H1 (cell line): ENCODE measurements at regions not wholly inside any gene's neighbourhood (a gene's known extent, or its start where the extent isn't known, plus 50 kb on each side); places are given as distances from the start of the nearest gene placed in this dataset.

Source experiments
- CTCF ChIA-PET: fragments of 300-600 bp; sonication (Branson Sonifier 250); formaldehyde crosslinking; loops from one replicate; lab custom pipeline; 2021; ENCODE audit not compliant: partially characterized antibody; lab: Charles Lee
- POLR2A ChIA-PET: fragments of 300-600 bp; sonication (Branson Sonifier 250); formaldehyde crosslinking; loops from one replicate; lab custom pipeline; 2021; ENCODE audit warnings: inconsistent platforms; ENCODE audit not compliant: partially characterized antibody; lab: Charles Lee
- DNase-seq, 2 experiments: peaks; one replicate each; pipeline versions ENCODE4 v3.0.0 to v3.0.0-alpha.2; 2010 to 2022; ENCODE audit warnings: low spot score in 2 of 2, low read depth in 1 of 2, mixed read lengths in 1 of 2
- FAIRE-seq: peaks from 2 replicates; lab custom pipeline; 2011; peaks lifted over from hg19 to GRCh38; lab: Jason Lieb, UNC
- H2AFZ ChIP-seq: 2 replicates; pipeline ENCODE4 v1.8.1; 2012; ENCODE audit warnings: low read length, inconsistent platforms
- H2AK5ac ChIP-seq: 2 replicates; pipeline ENCODE4 v1.6.1; 2013; ENCODE audit warnings: low read depth, low read length
- H2BK120ac ChIP-seq: replicated peaks from 2 replicates; pipeline ENCODE3; 2013; ENCODE audit warnings: low read depth, low read length, inconsistent platforms
- H2BK12ac ChIP-seq: 2 replicates; pipeline ENCODE4 v1.6.1; 2013; ENCODE audit warnings: low read depth, low read length
- H2BK15ac ChIP-seq: 2 replicates; pipeline ENCODE4 v1.6.1; 2013; ENCODE audit warnings: low read length
- H2BK20ac ChIP-seq: 2 replicates; pipeline ENCODE4 v1.6.1; 2013; ENCODE audit warnings: low read length
- H2BK5ac ChIP-seq: 2 replicates; pipeline ENCODE4 v1.6.1; 2013; ENCODE audit warnings: low read depth, low read length
- H3K14ac ChIP-seq: 2 replicates; pipeline ENCODE4 v1.6.1; 2013; ENCODE audit warnings: inconsistent platforms; ENCODE audit not compliant: insufficient read length
- H3K18ac ChIP-seq: 2 replicates; pipeline ENCODE4 v1.6.1; 2013; ENCODE audit warnings: low read length; ENCODE audit errors: extremely low read depth
- H3K23ac ChIP-seq: 2 replicates; pipeline ENCODE4 v1.6.1; 2013; ENCODE audit warnings: inconsistent platforms; ENCODE audit not compliant: insufficient read length
- H3K23me2 ChIP-seq: 2 replicates; pipeline ENCODE4 v1.6.1; 2013; ENCODE audit warnings: low read depth, low read length
- H3K27ac ChIP-seq: 2 replicates; pipeline ENCODE4 v1.6.1; 2011; ENCODE audit warnings: low read depth, low read length, inconsistent platforms
- H3K27me3 ChIP-seq, 4 experiments: replicated peaks in 1 of 4; 1 replicate in 1 of 4; 2 replicates in 3 of 4; pipeline versions ENCODE4 v1.6.1 to v1.8.1; 2011 to 2013; ENCODE audit warnings: low read length in 3 of 4, mild to moderate bottlenecking in 3 of 4, inconsistent platforms in 2 of 4, mixed read lengths in 2 of 4, moderate library complexity in 1 of 4; ENCODE audit not compliant: control insufficient read depth in 3 of 4, insufficient read depth in 3 of 4; ENCODE audit errors: extremely low read depth in 1 of 4
- H3K36me3 ChIP-seq, 4 experiments: 2 replicates each; pipeline versions ENCODE4 v1.6.1 to v1.8.1; 2011 to 2013; ENCODE audit warnings: mild to moderate bottlenecking in 4 of 4, low read length in 3 of 4, moderate library complexity in 2 of 4, control low read depth in 1 of 4, inconsistent platforms in 1 of 4; ENCODE audit not compliant: insufficient read depth in 4 of 4, control insufficient read depth in 2 of 4
- H3K4ac ChIP-seq: replicated peaks from 2 replicates; pipeline ENCODE3; 2013; ENCODE audit warnings: low read length, low read depth, mixed read lengths, inconsistent platforms; ENCODE audit not compliant: insufficient read length
- H3K4me1 ChIP-seq, 4 experiments: replicated peaks in 1 of 4; 1 replicate in 1 of 4; 2 replicates in 3 of 4; pipeline versions ENCODE4 v1.6.1 to v1.8.1; 2011 to 2013; ENCODE audit warnings: low read length in 3 of 4, inconsistent platforms in 2 of 4, mixed read lengths in 1 of 4; ENCODE audit not compliant: insufficient read depth in 4 of 4, control insufficient read depth in 3 of 4
- H3K4me2 ChIP-seq, 2 experiments: 2 replicates each; pipeline versions ENCODE4 v1.6.1 to v1.8.1; 2011 to 2013; ENCODE audit warnings: low read depth in 2 of 2, low read length in 2 of 2, control low read depth in 1 of 2, inconsistent platforms in 1 of 2, mild to moderate bottlenecking in 1 of 2; ENCODE audit not compliant: insufficient read depth in 1 of 2
- H3K4me3 ChIP-seq, 4 experiments: fragments of 200-600, 300-600 bp in 1 of 4; sonication (generic), shearing (Covaris generic), sonication (Bioruptor Twin) in 1 of 4; 2 replicates each; pipeline versions ENCODE4 v1.5.1 to v1.8.1; 2011 to 2016; ENCODE audit warnings: low read length in 4 of 4, low read depth in 3 of 4, control low read depth in 2 of 4, inconsistent platforms in 2 of 4, mild to moderate bottlenecking in 2 of 4, mixed read lengths in 1 of 4, moderate library complexity in 1 of 4; ENCODE audit not compliant: insufficient read depth in 2 of 4; ENCODE audit errors: extremely low read depth in 1 of 4
- H3K56ac ChIP-seq: replicated peaks from 2 replicates; pipeline ENCODE3; 2013; ENCODE audit warnings: low read depth, mild to moderate bottlenecking, mixed read lengths, low read length, inconsistent platforms; ENCODE audit not compliant: insufficient read length
- H3K79me1 ChIP-seq: 2 replicates; pipeline ENCODE4 v1.6.1; 2013; ENCODE audit warnings: low read depth, low read length, control low read depth
- H3K79me2 ChIP-seq, 2 experiments: 2 replicates each; pipeline versions ENCODE4 v1.6.1 to v1.8.1; 2012 to 2013; ENCODE audit warnings: low read length in 2 of 2, mild to moderate bottlenecking in 2 of 2, inconsistent platforms in 1 of 2; ENCODE audit not compliant: insufficient read depth in 2 of 2, control insufficient read depth in 1 of 2
- H3K9ac ChIP-seq, 4 experiments: replicated peaks in 1 of 4; 1 replicate in 1 of 4; 2 replicates in 3 of 4; pipeline versions ENCODE4 v1.6.1 to v1.8.1; 2011 to 2013; ENCODE audit warnings: low read depth in 3 of 4, low read length in 3 of 4, control low read depth in 2 of 4, mild to moderate bottlenecking in 2 of 4, moderate library complexity in 2 of 4, inconsistent platforms in 1 of 4; ENCODE audit errors: extremely low read depth in 1 of 4
- H3K9me3 ChIP-seq, 2 experiments: 2 replicates each; pipeline versions ENCODE4 v1.6.1 to v1.8.1; 2012 to 2013; ENCODE audit warnings: mild to moderate bottlenecking in 2 of 2, moderate library complexity in 2 of 2, control low read depth in 1 of 2, inconsistent platforms in 1 of 2, low read depth in 1 of 2, low read length in 1 of 2, mixed read lengths in 1 of 2; ENCODE audit not compliant: insufficient read depth in 2 of 2
- H4K20me1 ChIP-seq, 2 experiments: replicated peaks in 1 of 2; 2 replicates each; pipeline versions ENCODE3 to v1.8.1; 2011 to 2013; ENCODE audit warnings: inconsistent platforms in 2 of 2, low read length in 2 of 2, mild to moderate bottlenecking in 1 of 2; ENCODE audit not compliant: insufficient read depth in 2 of 2, control insufficient read depth in 1 of 2
- H4K5ac ChIP-seq: 2 replicates; pipeline ENCODE4 v1.6.1; 2013; ENCODE audit warnings: low read length, low read depth, mixed read lengths, inconsistent platforms; ENCODE audit not compliant: insufficient read length
- H4K8ac ChIP-seq: 2 replicates; pipeline ENCODE4 v1.8.0; 2013; ENCODE audit warnings: mild to moderate bottlenecking, moderate library complexity, low read length, inconsistent platforms; ENCODE audit not compliant: insufficient read depth; ENCODE audit errors: extremely low read depth
- H4K91ac ChIP-seq: replicated peaks from 2 replicates; pipeline ENCODE3; 2013; ENCODE audit warnings: low read length, mixed read lengths, inconsistent platforms; ENCODE audit not compliant: insufficient read length
- ATF3 ChIP-seq: IDR thresholded peaks from 2 replicates; pipeline ENCODE4 v1.6.1; 2011; ENCODE audit warnings: low read depth, mild to moderate bottlenecking, low read length; ENCODE audit not compliant: insufficient read depth
- BCL11A ChIP-seq, 2 experiments: IDR thresholded peaks; one replicate each; pipeline ENCODE4 v1.6.1; 2011; ENCODE audit warnings: low read depth in 2 of 2, low read length in 2 of 2, mild to moderate bottlenecking in 2 of 2
- CBX8 ChIP-seq: fragments of 300-800, 300-1000 bp; sonication (generic); IDR thresholded peaks from 2 replicates; pipeline ENCODE4 v1.7.1; 2016; ENCODE audit warnings: low read depth, low read length, borderline replicate concordance
- MAX ChIP-seq: IDR thresholded peaks from 2 replicates; pipeline ENCODE4 v1.6.1; 2012; ENCODE audit warnings: inconsistent platforms
- NANOG ChIP-seq: IDR thresholded peaks from 2 replicates; pipeline ENCODE4 v1.6.1; 2011; ENCODE audit warnings: low read length, low read depth, mild to moderate bottlenecking, inconsistent platforms; ENCODE audit not compliant: insufficient read depth, poor library complexity, severe bottlenecking
- RAD21 ChIP-seq, 2 experiments: IDR thresholded peaks in 1 of 2; conservative IDR thresholded peaks in 1 of 2; 2 replicates each; pipeline ENCODE4 v1.6.1; 2011; ENCODE audit warnings: low read depth in 2 of 2, low read length in 2 of 2, improper control_type of control experiment in 1 of 2, inconsistent platforms in 1 of 2, mild to moderate bottlenecking in 1 of 2, moderate library complexity in 1 of 2
- SRF ChIP-seq: IDR thresholded peaks from 2 replicates; pipeline ENCODE4 v1.6.1; 2011; ENCODE audit warnings: mild to moderate bottlenecking, low read depth, low read length, moderate library complexity
- TCF12 ChIP-seq: IDR thresholded peaks from 2 replicates; pipeline ENCODE4 v1.6.1; 2011; ENCODE audit warnings: low read depth, mild to moderate bottlenecking, low read length
- USF2 ChIP-seq: IDR thresholded peaks from 2 replicates; pipeline ENCODE4 v1.6.1; 2011; ENCODE audit warnings: low read length, improper control_type of control experiment
- YY1 ChIP-seq: IDR thresholded peaks from 2 replicates; pipeline ENCODE4 v1.6.1; 2011; ENCODE audit warnings: low read depth, mild to moderate bottlenecking, low read length
- WGBS, 2 experiments: shearing (Covaris generic) in 1 of 2; methylation state at CpG; one replicate each; pipeline versions ENCODE4 v1.1.6 to v1.1.7; 2013 to 2015; ENCODE audit warnings: low lambda C conversion rate in 2 of 2, mixed read lengths in 2 of 2, inconsistent platforms in 1 of 2, low coverage in 1 of 2, missing lambda C conversion rate in 1 of 2; ENCODE audit not compliant: insufficient replicate concordance in 2 of 2, insufficient coverage in 1 of 2, insufficient read length in 1 of 2; ENCODE audit errors: extremely low coverage in 1 of 2, missing lambda C conversion rate in 1 of 2; 5-methylcytosine and 5-hydroxymethylcytosine counted together

- Histone ChIP-seq H2BK120ac (no peak overlapping the region), H3K27me3 (no peaks in the 10 kb centered on the region), H3K4ac (no peak overlapping the region), H3K36me3 (no peaks in the 10 kb centered on the region), H3K4me3 (no peak overlapping the region), H3K23ac (no peak overlapping the region), H3K9me3 (peaks cover 3 to 7% of the 10 kb centered on the region in 2 experiments; a peak in 3 of 4 replicates), H4K20me1 (no peaks in the 10 kb centered on the region), H2BK12ac (0 out of 2 replicates have a peak overlapping the region, but pooled peaks have one; percentile 9), H2AFZ (no peak overlapping the region), H3K9ac (no peak overlapping the region), H3K79me2 (no peaks in the 10 kb centered on the region), H2AK5ac (no peak overlapping the region), H3K56ac (no peak overlapping the region), H3K18ac (no peak overlapping the region), H3K27ac (no peak overlapping the region), H3K79me1 (no peaks in the 10 kb centered on the region), H4K8ac (no peak overlapping the region; the same call in 1 of the 2 replicates), H2BK20ac (no peak overlapping the region), H4K5ac (no peak overlapping the region), H3K14ac (no peak overlapping the region), H3K4me2 (no peak overlapping the region), H3K23me2 (no peaks in the 10 kb centered on the region), H2BK15ac (no peak overlapping the region), H4K91ac (no peak overlapping the region), H2BK5ac (no peak overlapping the region), H3K4me1 (peaks cover 0 to 3% (median 2%) of the 10 kb centered on the region in 4 experiments; a peak in 2 of 7 replicates)
- DNase-seq (no peak), FAIRE-seq (no peak)
- CTCF ChIA-PET = interaction anchor here (0.6 to 1.3 kb wide), 9 partner anchors 28 to 1312 kb away, joined by 3 to 4 read pairs (median 3); no protein-coding TSS in a partner anchor
- WGBS, 2 experiments = 80% methylated on average over 9 of the region's 9 CpGs; no CpG with 5 or more reads in 1 of the 2 experiments
- POLR2A ChIA-PET = interaction anchor here (1.3 to 1.5 kb wide), 2 partner anchors 14 to 30 kb away, joined by 3 read pairs; no protein-coding TSS in a partner anchor
- TF ChIP-seq RAD21 (IDR thresholded peaks at IDR 0.05 in 1 of 2, conservative IDR thresholded peaks at IDR 0.05 in 1 of 2; ENCODE audit: low read depth in 2 of 2, low read length in 2 of 2) (no peak), TCF12 (no peak), BCL11A (IDR thresholded peaks at IDR 0.05; ENCODE audit: low read depth in 2 of 2, low read length in 2 of 2) (no peak), USF2 (no peak), ATF3 (no peak), CBX8 (no peak), SRF (no peak), MAX (no peak), YY1 (no peak), NANOG (no peak)
These were observed 233.9 kb downstream of the PTPRU start for GRCh38 chr1:29470087-29470787.
